MM.1S (cell line): ENCODE measurements at regions not wholly inside any gene's neighbourhood (a gene's known extent, or its start where the extent isn't known, plus 50 kb on each side); places are given as distances from the start of the nearest gene placed in this dataset.

ENCODE experiments used
- DNase-seq: peaks from one replicate; pipeline ENCODE4 v3.0.0-alpha.2; 2015
- H2AFZ ChIP-seq: fragments of 300-600 bp; sonication (generic); 2 replicates; pipeline ENCODE4 v1.6.0; 2016; ENCODE audit warnings: antibody characterized with exemption, low read length
- H3F3A ChIP-seq: fragments of 300-600 bp; sonication (generic); 2 replicates; pipeline ENCODE4 v1.6.1; 2016; ENCODE audit warnings: mild to moderate bottlenecking, antibody characterized with exemption, low read length, moderate library complexity, mixed read lengths; ENCODE audit not compliant: insufficient read depth
- H3K27ac ChIP-seq: fragments of 300-600 bp; sonication (generic); 2 replicates; pipeline ENCODE4 v1.5.1; 2016; ENCODE audit warnings: mild to moderate bottlenecking, low read length
- H3K27me3 ChIP-seq: fragments of 300-600 bp; sonication (generic); replicated peaks from 2 replicates; pipeline ENCODE4 v1.6.0; 2016; ENCODE audit warnings: low read length; ENCODE audit not compliant: insufficient read depth
- H3K36me3 ChIP-seq: fragments of 300-600 bp; sonication (generic); replicated peaks from 2 replicates; pipeline ENCODE4 v1.6.1; 2016; ENCODE audit warnings: mild to moderate bottlenecking, low read length, mixed read lengths; ENCODE audit not compliant: insufficient read depth
- H3K4me1 ChIP-seq: fragments of 300-600 bp; sonication (generic); 2 replicates; pipeline ENCODE4 v1.6.1; 2016; ENCODE audit warnings: low read length, mixed read lengths
- H3K4me2 ChIP-seq: fragments of 300-600 bp; sonication (generic); 2 replicates; pipeline ENCODE4 v1.6.0; 2016; ENCODE audit warnings: low read depth, low read length
- H3K4me3 ChIP-seq: fragments of 300-600 bp; sonication (generic); 2 replicates; pipeline ENCODE4 v1.5.1; 2016; ENCODE audit warnings: low read length, mixed read lengths
- H3K79me2 ChIP-seq: fragments of 300-600 bp; sonication (generic); 2 replicates; pipeline ENCODE4 v1.6.1; 2016; ENCODE audit warnings: mixed run types, low read length, mixed read lengths
- H3K9ac ChIP-seq: fragments of 300-600 bp; sonication (generic); 2 replicates; pipeline ENCODE4 v1.6.1; 2016; ENCODE audit warnings: low read length, mixed read lengths
- H3K9me2 ChIP-seq: fragments of 300-600 bp; sonication (generic); replicated peaks from 2 replicates; pipeline ENCODE4 v1.6.1; 2016; ENCODE audit warnings: mild to moderate bottlenecking, low read length, mixed read lengths; ENCODE audit not compliant: insufficient read depth
- H3K9me3 ChIP-seq: fragments of 300-600 bp; sonication (generic); replicated peaks from 2 replicates; pipeline ENCODE4 v1.6.1; 2016; ENCODE audit warnings: mild to moderate bottlenecking, low read length, mixed read lengths; ENCODE audit not compliant: insufficient read depth
- H4K20me1 ChIP-seq: fragments of 300-600 bp; sonication (generic); 2 replicates; pipeline ENCODE4 v1.6.1; 2016; ENCODE audit warnings: mild to moderate bottlenecking, low read length, moderate library complexity, mixed read lengths; ENCODE audit not compliant: insufficient read depth
- EZH2 ChIP-seq: fragments of 300-600 bp; sonication (generic); optimal IDR thresholded peaks from 2 replicates; pipeline ENCODE3; 2017; ENCODE audit warnings: low read depth, mild to moderate bottlenecking, antibody characterized with exemption, low read length, mixed read lengths
- EZH2phosphoT487 ChIP-seq: fragments of 300-600 bp; sonication (generic); IDR thresholded peaks from 2 replicates; pipeline ENCODE4 v1.6.1; 2018; ENCODE audit warnings: antibody characterized with exemption, low read length
- TF ChIP-seq, protein P1 (sequence below): fragments of 300-600 bp; sonication (generic); IDR thresholded peaks from 2 replicates; pipeline ENCODE4 v1.5.1; 2016; ENCODE audit warnings: antibody characterized with exemption, low read length, mixed read lengths

DNA sequence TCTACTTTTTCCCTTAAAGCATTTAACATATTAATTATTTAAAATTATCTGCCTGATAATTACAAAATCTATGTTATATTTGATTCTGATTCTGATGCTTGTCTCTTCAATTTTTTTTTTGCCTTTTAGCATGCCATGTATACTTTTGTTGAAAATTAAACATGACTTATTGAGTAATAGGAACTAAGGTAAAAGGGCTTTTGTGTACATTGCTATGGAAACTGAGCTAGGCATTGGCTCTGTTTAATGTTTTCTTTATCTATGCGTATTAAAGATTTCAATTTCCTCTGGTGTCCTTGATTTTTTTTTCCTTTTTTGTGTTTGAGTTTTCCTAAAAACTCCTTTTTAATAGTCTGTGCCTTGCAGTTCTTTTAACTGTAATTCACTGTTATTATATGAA, 805.2 kb downstream of the DHX35 start:
- no peaks in the 10 kb centered on the region for H3K27me3 ChIP-seq
- H3K36me3 ChIP-seq = no peaks in the 10 kb centered on the region
- no peaks in the 10 kb centered on the region for H3K79me2 ChIP-seq
- H3K9ac ChIP-seq = no peak overlapping the region
- no peak overlapping the region for H3K4me3 ChIP-seq
- no peaks in the 10 kb centered on the region for H3F3A ChIP-seq
- H3K9me3 ChIP-seq = no peaks in the 10 kb centered on the region
- TF ChIP-seq EZH2 = no peak
- TF ChIP-seq EZH2phosphoT487 = no peak
- TF ChIP-seq, protein P1, sequence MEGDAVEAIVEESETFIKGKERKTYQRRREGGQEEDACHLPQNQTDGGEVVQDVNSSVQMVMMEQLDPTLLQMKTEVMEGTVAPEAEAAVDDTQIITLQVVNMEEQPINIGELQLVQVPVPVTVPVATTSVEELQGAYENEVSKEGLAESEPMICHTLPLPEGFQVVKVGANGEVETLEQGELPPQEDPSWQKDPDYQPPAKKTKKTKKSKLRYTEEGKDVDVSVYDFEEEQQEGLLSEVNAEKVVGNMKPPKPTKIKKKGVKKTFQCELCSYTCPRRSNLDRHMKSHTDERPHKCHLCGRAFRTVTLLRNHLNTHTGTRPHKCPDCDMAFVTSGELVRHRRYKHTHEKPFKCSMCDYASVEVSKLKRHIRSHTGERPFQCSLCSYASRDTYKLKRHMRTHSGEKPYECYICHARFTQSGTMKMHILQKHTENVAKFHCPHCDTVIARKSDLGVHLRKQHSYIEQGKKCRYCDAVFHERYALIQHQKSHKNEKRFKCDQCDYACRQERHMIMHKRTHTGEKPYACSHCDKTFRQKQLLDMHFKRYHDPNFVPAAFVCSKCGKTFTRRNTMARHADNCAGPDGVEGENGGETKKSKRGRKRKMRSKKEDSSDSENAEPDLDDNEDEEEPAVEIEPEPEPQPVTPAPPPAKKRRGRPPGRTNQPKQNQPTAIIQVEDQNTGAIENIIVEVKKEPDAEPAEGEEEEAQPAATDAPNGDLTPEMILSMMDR = no peak
- H3K27ac ChIP-seq = no peak overlapping the region
- no peak overlapping the region for H2AFZ ChIP-seq
- H3K4me1 ChIP-seq = no peaks in the 10 kb centered on the region
- H4K20me1 ChIP-seq = no peaks in the 10 kb centered on the region
- H3K4me2 ChIP-seq = no peak overlapping the region
- no peaks in the 10 kb centered on the region for H3K9me2 ChIP-seq
- no peak for DNase-seq

DNA sequence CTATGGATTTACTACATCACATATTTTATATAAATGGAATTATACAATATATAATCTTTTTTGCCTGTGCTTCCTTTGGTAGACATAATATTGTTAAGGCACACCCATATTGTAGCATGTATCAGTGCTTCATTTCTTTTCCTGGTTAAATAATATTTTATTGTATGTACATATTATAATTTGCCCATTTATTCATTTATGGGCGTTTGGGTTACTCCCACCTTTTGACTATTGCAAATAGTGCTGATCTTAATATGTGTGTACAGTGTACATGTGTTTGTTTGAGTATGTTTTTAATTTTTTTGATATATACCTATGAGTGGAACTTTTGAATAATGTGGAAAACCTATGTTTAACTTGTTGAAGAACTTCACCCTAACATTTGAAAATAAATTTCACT, 804.2 kb downstream of the DHX35 start:
- Histone ChIP-seq H3K27me3 (no peaks in the 10 kb centered on the region), H2AFZ (no peak overlapping the region), H3K4me3 (no peak overlapping the region), H3K9ac (no peak overlapping the region), H3F3A (no peaks in the 10 kb centered on the region), H4K20me1 (no peaks in the 10 kb centered on the region), H3K27ac (no peak overlapping the region), H3K36me3 (no peaks in the 10 kb centered on the region), H3K9me2 (no peaks in the 10 kb centered on the region), H3K4me1 (no peaks in the 10 kb centered on the region), H3K79me2 (no peaks in the 10 kb centered on the region), H3K9me3 (no peaks in the 10 kb centered on the region), H3K4me2 (no peak overlapping the region)
- no peak for DNase-seq
- TF ChIP-seq, protein P1 = no peak
- TF ChIP-seq EZH2phosphoT487 (no peak), EZH2 (no peak)

DNA sequence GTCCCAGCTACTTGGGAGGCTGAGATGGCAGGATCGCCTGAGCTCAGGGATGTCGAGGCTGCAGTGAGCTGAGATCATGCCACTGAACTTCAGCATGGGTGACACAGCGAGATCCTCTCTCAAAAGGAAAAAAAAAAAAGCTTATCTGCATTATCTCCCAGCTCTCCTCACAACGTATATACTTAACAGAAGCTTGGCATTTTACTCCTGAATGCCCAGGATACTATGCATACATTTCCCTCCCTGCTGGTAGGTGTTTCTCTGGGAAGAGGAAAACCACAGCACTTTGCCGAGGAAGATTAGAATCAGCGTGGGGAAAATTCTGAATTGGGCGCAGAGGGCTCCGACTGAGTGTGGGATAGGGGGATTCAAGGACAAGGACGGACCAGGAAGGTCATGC, 800.6 kb downstream of the DHX35 start:
- H3K4me1 ChIP-seq = no peaks in the 10 kb centered on the region
- H3K9me3 ChIP-seq = no peaks in the 10 kb centered on the region
- no peaks in the 10 kb centered on the region for H3K27me3 ChIP-seq
- no peaks in the 10 kb centered on the region for H3K9me2 ChIP-seq
- no peak for DNase-seq
- no peak overlapping the region for H2AFZ ChIP-seq
- no peaks in the 10 kb centered on the region for H4K20me1 ChIP-seq
- H3K4me2 ChIP-seq = no peak overlapping the region
- no peak overlapping the region for H3K4me3 ChIP-seq
- H3K79me2 ChIP-seq = no peaks in the 10 kb centered on the region
- no peak overlapping the region for H3K27ac ChIP-seq
- no peaks in the 10 kb centered on the region for H3K36me3 ChIP-seq
- TF ChIP-seq EZH2 = no peak
- TF ChIP-seq, protein P1 = no peak
- no peak overlapping the region for H3K9ac ChIP-seq
- no peaks in the 10 kb centered on the region for H3F3A ChIP-seq

DNA sequence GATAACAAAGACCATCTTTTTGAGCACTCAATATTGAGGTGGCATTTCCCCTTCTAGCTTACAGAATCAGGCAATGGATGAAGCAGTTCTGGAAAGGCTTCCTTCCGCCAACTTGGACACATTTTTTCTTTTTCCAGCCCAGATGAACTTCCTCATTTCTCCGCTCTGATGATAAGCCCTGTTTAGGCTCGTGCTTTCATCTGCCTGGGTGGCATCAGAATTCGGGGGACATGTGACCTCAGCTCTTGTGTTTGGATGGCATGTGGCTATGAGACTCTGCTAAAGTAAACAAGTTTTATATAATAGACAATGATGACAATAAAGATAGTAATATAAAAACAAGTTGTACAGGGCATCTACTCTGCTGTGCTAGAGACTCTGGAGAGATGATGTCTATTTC, 796.7 kb downstream of the DHX35 start:
- Histone ChIP-seq H3K9me2 (no peaks in the 10 kb centered on the region), H3K36me3 (no peaks in the 10 kb centered on the region), H3K4me1 (no peaks in the 10 kb centered on the region), H3K27ac (no peak overlapping the region), H3K79me2 (no peaks in the 10 kb centered on the region), H2AFZ (no peak overlapping the region), H3K4me3 (no peak overlapping the region), H3K9ac (no peak overlapping the region), H3F3A (no peaks in the 10 kb centered on the region), H3K4me2 (no peak overlapping the region), H3K9me3 (no peaks in the 10 kb centered on the region), H3K27me3 (no peaks in the 10 kb centered on the region), H4K20me1 (no peaks in the 10 kb centered on the region)
- no peak for DNase-seq
- TF ChIP-seq EZH2 (no peak), EZH2phosphoT487 (no peak)
- TF ChIP-seq, protein P1 = no peak
